Lung microvascular endothelial cell (primary cell): ENCODE measurements at regions not wholly inside any gene's neighbourhood (a gene's known extent, or its start where the extent isn't known, plus 50 kb on each side); places are given as distances from the start of the nearest gene placed in this dataset.

ENCODE experiments used
- DNase-seq, 2 donors: peaks; one replicate each; pipeline versions ENCODE4 v3.0.0 to v3.0.0-alpha.2; 2010; ENCODE audit warnings: low read depth in 2 of 2

DNA sequence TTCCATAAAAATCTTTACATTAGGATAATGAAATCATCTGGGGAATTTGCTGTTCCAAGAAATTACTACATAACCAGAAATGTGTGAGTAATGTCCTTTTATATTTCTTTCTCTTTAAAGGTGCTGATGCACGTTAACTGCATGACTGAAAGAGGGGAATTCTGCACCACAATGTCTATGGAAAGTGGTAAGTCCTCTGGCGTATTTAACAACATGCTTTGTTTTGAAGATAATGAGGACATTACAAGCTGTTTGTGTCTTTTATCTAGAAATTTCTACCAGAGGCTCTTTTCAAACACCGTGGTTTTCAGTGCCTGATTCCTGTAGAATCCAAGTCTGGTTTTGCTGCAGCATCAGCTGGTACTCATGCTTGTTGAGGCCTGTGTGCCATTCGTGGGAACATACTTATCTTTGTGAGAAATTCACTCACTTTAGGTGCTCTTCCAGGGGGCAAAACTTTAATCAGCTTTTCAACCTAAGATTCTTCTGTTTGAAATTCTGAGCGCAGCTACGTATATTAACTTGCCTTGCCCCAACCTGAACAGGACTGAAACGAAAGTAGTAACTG is 257.2 kb downstream of the PDHA2 start:
- no peak for DNase-seq

DNA sequence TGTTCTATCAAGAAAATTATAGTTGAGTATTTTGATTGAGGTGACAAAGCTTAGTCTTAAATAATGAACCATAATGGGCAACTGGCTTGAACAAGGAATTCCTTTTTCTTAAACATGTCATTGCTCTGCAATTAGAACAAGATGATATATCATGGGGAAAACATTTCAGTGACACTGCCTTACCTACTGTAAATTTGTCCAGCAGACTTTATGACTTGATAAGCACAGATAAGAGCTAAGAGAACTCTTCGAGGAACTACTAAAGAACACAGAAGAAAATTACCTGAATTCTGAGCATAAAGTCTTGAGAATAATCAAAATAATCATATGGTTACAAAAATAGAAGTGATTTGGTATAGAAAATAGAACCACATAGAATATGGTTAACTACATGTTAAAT is 257.8 kb downstream of the PDHA2 start:
- DNase-seq = no peak

DNA sequence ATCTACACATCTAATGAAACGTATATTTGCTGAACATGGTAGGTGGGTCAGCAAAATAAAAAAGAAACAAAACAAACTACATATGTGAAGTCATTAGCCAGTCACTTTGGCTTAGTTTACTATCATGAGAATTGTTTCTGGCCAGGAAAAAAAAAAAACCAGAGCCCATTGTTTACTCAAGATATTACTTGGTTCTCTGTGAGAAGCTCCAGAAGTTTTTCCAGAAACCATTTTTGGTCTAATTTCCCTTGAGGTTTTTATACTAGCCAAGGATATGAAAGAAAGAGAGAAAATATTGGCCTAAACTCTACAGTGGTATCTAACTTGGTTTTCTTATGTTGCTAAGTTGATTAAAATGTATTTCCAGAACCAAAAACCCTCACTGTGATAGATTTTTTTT is 259.1 kb downstream of the PDHA2 start:
- no peak for DNase-seq

DNA sequence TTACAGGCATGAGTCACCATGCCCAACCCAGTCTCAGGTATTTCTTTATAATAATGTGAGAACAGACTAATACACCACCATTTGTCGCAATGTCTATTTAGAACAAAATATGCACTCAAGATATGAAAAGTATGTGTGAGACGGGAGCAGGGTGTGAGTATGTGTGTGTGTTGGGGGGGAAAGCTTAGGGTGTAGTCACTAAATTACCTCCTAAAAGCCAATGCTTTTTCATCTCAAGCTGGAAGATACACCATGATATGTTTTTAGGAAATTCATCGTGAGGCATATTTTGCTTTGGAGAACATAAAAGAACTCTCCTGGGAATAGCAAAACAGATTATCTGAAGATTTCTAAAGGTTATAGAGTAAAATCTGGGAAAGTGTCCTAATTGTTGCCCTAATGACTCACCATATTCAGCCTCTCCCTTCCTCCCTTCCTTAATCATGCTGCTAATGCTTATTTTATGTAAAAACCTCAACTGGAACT is 262.7 kb downstream of the PDHA2 start:
- no peak for DNase-seq

DNA sequence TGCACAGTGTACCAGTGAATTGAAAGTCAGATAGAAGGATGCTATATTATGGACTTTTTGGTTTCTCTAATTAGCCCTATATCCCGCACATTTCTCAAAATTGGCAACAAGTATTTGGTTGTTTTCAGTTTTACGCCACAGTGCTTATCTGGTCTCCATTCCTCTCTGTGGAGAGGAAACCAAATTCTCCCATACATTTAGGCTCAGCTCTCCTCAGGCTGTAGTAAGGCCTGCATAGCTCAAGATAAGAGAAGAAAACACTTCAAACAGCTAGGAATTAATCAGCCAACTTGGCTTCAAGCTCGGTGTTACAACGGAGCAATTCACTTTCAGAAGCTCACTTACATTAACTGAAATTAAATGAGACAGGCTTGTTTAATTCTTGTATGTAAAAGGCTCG is 263.2 kb downstream of the PDHA2 start:
- DNase-seq = no peak

DNA sequence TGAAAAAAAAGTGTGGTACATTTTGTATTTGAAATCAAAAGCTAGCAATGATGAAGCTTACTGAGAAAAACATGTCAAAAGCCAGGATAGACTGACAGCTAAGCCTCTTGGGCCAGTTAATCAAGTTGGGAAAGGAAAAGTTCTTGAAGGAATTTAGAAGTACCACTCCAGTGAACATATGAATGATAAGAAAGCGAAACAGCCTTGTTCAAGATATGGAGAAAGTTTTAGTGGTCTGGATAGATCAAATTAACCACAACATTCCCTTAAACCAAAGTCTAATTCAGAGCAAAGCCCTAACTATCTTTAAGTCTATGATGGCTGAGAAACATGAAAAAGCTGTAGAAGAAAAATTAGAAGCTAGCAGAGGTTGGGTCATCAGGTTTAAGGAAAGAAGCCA is 268.3 kb downstream of the PDHA2 start:
- no peak for DNase-seq

DNA sequence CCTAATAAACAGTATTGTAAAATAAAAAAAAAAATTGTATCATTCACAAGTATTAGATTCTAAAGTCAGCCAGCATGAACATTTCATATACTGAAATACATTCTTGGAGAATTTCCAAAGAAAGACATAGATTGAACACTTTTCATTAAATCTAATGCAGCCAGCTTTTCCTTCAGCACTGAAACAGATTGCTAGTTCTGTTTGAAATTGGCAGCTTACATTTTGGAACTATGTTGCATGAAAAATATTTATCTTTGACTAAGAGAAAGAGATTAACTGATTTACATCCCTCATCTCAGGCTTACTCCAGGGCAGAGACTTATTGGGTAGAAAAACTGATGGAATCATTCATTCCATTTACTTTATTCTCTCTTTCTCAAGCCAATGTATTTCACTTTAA is 272.7 kb downstream of the PDHA2 start:
- DNase-seq = no peak

DNA sequence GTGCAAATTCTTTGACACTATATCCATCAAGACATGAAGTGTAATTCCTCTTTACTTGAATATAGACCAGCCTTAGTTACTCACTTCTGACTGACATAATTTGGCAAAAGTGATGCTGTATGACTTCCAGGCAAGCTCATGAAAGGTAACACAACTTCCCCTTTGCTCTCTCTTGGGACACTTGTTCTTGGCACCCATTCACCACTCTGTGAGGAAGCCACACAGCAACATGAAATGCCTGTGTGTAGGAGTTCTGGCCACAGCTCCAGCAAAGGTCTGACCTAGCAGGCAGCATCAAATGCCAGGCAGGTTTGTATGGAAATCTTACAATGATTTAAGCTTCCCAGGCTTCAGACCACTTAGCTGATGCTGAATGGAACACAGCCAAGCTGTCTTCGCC is 280.3 kb downstream of the PDHA2 start:
- DNase-seq = no peak

DNA sequence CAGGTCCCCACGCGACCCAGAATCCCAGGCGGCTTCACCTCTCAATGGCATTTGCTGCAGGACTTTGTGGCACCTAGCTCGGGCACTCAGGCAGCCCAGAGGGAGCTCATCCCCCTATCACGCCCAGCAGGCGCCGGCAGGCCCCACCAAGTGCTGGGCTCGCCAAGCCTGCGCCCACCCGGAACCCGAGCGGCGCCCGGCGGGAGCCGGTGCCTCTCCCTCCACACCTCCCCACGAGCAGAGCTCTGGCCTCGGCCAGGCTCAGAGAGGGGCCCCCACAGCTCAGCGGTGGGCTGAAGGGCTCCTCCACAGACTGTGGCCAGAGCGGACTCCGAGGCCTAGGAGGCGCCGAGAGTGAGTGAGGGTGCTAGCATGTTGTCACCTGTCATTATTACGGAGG is 286.3 kb downstream of the PDHA2 start:
- no peak for DNase-seq

DNA sequence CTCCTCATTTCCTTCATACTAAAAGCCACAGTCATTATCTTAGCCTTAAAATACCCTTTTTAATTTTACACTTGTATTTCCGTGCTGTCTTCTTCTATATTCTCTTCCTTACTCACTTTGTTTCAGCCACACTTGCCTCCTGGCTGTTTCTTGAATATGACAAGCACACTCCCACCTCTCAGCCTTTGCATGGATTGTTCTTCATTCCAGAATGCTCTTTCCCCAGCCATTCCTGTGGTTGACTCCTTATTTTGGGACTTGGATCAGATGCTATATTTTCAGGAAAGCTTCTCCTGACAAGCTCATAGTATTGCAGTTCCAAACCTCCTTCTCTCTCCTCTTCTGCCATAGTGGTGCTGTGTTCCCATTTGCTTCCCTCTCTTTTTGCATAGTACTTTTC is 291.3 kb downstream of the PDHA2 start:
- DNase-seq = no peak

DNA sequence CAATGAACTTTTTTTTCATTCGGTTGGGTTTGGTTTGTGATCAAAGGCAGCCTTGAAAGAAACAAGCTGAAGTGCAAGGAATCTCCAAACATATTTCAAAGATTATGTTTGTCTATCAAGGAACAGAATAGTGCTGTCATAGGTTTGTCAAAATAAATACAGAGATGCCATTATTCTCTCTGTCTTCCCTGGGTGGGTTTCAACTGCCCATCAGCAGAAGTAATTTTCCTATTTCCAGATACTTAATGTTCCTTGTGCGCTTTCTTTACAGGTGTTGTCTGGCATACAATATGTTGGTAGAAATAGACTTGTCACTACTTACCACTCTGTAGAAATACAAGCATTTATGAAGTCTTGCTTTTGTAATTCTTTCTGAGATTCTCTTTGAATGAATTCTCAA is 294.9 kb downstream of the PDHA2 start:
- no peak for DNase-seq

DNA sequence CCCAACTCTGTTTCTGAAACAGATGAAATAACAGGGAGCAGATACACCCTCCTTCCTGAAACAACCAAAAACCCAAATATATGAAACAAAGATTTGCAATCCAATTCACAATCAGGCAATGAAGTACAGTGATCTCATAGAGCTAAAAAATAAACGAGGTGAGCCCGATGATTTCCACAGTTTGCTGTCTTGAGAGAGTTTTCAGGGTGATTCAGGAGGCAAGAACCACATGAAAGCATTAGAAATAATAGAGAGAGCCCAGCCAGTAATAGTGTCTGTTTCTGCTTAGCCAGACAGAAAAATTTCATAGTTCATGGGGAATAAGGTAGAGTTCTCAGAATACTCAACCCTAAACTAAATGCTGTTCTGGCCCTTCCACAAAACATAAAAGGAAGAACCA is 296.2 kb downstream of the PDHA2 start:
- no peak for DNase-seq

DNA sequence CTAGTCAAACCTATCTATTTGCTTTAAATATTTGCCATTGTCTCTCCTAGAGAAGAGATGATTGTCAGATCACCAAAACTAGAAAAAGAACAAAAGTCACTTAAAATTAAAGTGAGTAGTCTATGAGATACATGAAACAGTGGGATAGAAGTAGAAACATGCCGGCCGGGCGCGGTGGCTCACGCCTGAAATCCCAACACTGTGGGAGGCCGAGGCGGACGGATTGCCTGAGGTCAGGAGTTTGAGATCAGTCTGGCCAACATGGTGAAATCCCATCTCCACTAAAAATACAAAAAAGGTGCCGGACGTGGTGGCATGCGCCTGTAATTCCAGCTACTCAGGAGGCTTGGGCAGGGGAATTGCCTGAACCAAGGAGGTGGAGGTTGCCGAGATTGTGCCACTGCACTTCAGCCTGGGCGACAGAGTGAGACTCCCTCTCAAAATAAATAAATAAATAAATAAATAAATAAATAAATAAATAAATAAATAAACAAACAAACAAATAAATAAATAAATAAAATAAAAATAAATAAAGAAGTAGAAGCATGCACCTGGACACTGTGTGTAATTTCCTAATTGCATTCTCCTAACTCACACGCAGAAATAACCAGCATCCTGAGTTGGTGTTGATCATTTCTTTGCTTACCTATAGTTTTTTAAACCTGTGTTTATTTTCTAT is 299.5 kb downstream of the PDHA2 start:
- no peak for DNase-seq

DNA sequence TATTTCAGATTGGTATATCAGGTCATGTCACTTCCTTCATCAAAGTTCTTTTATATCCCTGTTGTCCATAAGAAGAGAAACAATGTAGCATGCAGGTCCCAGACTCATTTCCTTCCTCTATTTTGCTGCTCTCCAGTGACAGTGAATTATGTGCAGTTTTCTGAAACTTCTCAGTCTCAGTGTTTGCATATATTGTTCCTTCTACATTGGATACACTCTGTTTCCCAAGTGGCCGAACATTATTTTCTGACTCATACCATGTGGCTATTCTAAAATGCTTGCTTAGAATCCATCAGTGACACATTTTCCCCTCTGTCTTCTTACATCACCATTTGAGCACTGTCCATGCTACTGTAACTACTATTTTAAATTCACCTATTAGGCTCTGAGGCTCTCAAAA is 305.7 kb downstream of the PDHA2 start:
- DNase-seq = no peak

DNA sequence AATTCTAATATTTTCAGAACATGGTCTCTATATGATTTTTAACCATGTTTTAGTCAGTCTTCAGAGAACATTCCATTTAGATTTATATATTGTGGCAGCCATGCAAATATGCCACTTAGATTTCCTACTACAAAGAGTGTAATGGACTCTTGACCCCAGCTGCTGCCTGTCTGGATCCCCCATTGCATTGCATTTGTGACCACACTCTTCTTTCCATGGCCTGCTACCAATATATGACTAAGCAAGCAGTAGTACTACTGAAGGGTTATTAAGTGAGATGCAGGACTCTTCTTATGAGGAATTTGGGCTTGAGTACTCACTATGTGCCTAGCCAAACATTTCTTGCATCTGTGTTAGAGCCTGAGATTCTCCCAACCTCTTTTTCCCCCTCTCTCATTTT is 306.8 kb downstream of the PDHA2 start:
- DNase-seq = no peak

DNA sequence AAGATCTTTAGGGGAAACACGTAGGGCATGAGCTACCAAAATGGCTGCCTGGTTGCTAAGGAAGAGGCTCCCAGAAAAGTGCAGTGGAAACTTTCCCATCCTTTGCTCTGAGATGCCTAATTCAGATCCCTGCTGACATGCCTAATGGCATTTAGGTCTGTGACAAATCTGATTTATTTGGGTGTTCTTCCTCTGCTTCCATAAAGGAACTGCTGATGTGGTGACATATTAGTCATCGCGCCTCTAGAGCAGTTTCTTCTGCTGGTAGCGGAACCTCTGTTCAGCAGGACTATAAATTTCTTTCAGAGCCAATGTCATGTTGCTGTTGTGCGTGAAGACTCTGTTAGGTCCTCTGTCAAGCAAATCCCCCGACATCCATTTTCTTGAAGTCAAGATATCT is 310.0 kb downstream of the PDHA2 start:
- DNase-seq = no peak

DNA sequence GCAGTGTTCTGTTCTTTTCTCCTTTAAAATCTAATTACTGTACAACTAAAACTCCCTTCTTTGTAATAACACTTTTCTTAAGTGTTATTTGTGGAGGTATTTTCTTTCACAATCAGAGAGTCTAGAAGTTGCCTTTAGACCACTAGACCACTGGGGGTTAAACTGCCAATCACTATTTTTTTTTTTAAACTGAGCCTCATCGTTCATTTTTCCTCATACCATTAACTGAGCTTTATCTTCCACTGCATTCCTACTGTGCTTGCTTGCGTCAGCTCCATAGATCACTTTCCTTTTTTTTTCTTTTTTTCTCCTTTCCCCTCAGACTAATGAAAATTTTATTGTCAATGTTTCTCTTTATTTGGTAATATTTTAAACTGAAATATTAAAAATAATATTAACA is 310.6 kb downstream of the PDHA2 start:
- DNase-seq = no peak

DNA sequence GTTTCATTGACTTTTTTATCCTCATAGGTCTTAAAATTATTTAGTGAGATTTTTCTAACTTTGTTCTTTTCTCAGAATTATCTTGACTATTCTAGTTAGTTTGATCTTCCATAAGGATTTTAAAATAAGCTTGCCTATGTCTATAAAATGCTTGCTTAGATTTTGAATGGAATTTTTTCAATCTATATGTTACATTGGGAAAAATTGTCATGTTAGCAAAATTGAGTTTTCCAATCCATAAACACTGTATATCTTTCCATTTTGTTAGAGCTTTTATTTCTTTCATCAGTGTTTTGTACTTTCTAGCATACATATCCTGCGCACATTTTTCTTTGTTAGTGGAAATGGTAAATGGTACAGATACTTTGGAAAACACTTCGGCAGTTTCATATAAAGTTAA is 312.9 kb downstream of the PDHA2 start:
- no peak for DNase-seq

DNA sequence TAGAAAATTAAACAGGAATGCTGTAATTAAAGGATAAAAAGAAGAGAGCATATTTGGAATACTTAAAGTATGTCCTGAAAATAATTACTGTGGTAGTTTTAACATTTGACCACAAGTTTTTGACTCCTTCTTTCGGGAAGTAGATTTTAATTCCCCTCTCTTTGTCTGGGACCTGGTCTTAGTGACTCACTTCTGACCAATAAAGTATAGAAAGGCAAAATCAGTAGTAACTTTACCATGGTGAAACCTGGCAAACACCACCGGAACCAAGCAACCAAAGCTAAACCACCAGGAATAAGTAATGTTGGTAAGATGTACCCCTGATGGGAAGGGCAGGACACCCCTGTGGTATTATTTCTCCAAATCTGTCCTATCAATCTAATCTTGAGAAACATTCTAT is 314.8 kb downstream of the PDHA2 start:
- DNase-seq = no peak

DNA sequence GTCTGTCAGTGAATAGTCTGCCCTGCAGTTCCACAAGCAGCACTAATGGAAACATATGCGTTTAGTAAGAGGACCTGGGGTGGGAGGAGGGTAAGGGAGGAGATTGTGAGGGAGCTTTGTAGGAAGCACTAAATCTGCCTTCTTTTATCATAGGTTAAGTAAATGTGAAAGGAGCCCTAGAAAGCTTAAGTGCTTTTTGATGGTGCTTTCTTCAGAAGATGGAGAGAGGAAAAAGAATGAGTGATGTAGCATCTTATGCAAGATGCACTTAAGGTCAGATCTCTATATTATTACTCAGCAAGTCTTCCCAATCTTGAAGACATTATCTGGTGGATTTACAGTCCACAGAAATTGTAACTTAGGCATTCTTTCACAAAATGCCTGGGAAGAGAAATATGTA is 322.7 kb downstream of the PDHA2 start:
- no peak for DNase-seq

DNA sequence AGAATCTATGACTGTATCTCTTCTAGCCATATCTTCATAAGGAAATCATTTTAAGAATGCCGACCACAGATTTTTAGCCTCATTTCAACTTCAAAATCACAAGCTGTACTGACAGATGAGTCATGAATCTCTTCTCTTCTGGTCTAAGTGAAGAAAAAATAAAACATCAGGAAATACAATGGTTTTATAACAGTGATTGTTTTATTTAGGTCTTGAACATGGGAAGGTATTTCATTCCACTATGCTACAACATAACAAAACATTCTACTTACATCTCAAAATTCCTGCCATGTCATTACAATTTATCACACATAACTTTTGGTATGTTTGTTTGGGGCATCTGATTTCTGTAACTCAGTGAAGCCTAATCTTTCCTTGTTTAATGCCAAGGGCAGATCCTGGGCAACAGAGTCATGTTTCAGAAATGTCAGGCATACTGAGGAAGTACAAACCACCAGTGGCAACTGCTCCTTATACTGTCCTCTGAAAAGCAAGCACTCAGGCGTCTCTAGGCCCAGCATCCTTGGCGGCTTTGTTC is 325.0 kb downstream of the PDHA2 start:
- no peak for DNase-seq

DNA sequence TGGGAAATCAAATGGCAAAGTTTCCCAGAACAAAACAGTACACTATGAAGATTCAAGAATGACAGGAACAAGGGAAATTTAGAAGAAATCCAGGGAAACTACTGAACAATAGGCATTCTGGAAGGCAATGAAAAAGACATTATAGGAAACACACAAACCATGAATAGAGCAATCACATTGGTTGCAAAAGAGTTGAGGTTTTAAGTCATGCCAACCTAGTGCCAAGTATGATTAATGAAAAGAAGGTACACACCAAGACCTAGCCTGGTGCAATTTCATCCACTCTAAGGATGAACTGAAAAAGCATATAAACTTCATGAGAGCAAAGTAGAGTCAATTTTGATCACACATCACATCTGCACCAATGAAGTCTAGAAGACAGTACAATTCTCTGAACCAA is 326.9 kb downstream of the PDHA2 start:
- no peak for DNase-seq

DNA sequence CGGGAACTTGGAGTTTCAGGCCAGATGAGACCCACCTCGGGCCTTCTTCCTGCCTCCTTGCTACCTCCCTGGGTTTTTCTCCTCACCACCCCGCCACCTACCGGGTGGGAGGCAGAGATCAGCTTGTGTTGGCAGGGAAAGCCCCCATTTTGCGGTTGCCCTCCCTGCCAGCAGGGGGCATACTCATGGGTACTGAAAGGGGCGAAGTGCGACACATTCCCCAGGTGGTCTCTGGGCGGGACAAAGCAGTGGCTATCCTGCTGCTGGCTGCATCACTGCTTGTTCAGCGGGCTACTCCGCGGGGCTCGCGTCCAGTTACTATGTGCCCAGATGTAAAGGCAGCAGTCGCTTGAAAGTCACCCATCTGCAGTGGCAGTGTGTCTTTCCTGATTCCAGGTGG is 330.3 kb downstream of the PDHA2 start:
- DNase-seq = no peak

DNA sequence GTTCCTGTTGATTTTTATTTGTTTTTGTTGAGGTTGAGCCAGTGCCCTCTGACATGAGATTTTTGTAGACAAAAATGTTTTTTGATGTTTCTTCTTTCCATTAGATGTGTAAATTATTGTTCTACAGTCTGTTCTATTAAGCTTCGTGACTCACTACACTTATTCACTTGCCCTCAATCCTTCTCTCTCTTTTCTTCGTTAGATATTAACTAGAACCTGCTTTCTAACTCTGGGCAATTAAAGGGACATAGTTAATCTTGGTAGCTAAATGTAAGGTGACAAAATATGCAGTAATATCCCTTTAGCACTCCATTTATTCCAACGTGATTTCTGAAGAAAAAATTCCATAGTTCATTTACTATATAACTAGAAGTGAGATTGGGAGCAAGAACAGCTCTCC is 333.9 kb downstream of the PDHA2 start:
- DNase-seq = no peak
